DOHH2 (cell line): ENCODE measurements at regions not wholly inside any gene's neighbourhood (a gene's known extent, or its start where the extent isn't known, plus 50 kb on each side); places are given as distances from the start of the nearest gene placed in this dataset.

ENCODE experiments used
- H3F3A ChIP-seq: fragments of 200-600 bp; sonication (generic), shearing (Covaris generic); 2 replicates; pipeline ENCODE4 v1.6.0; 2016; ENCODE audit warnings: antibody characterized with exemption, mild to moderate bottlenecking; ENCODE audit not compliant: control insufficient read depth, insufficient read depth
- H3K27ac ChIP-seq: fragments of 200-600 bp; sonication (generic); 2 replicates; pipeline ENCODE4 v1.5.1; 2014; ENCODE audit warnings: low read depth, mild to moderate bottlenecking, low read length, moderate library complexity
- H3K27me3 ChIP-seq: fragments of 200-600 bp; sonication (generic); 2 replicates; pipeline ENCODE4 v1.6.1; 2014; ENCODE audit warnings: mild to moderate bottlenecking, low read length, mixed read lengths; ENCODE audit not compliant: control insufficient read depth
- H3K36me3 ChIP-seq: fragments of 200-600 bp; sonication (generic); 2 replicates; pipeline ENCODE4 v1.6.1; 2014; ENCODE audit warnings: mild to moderate bottlenecking, low read length, moderate library complexity, mixed read lengths; ENCODE audit not compliant: control insufficient read depth
- H3K4me1 ChIP-seq: fragments of 200-600 bp; sonication (generic); 2 replicates; pipeline ENCODE4 v1.6.1; 2014; ENCODE audit warnings: mild to moderate bottlenecking, low read length, mixed read lengths; ENCODE audit not compliant: control insufficient read depth
- H3K4me2 ChIP-seq: fragments of 200-600 bp; sonication (generic); 2 replicates; pipeline ENCODE4 v1.6.0; 2014; ENCODE audit warnings: mild to moderate bottlenecking, low read length, moderate library complexity
- H3K4me3 ChIP-seq: fragments of 200-600 bp; sonication (generic); 2 replicates; pipeline ENCODE4 v1.5.1; 2014; ENCODE audit warnings: mild to moderate bottlenecking, low read length, mixed read lengths
- H3K79me2 ChIP-seq: fragments of 200-600 bp; sonication (generic); 2 replicates; pipeline ENCODE4 v1.6.1; 2014; ENCODE audit warnings: mild to moderate bottlenecking, low read length, mixed read lengths; ENCODE audit not compliant: control insufficient read depth
- H3K9me2 ChIP-seq: fragments of 200-600 bp; sonication (generic); replicated peaks from 2 replicates; pipeline ENCODE4 v1.6.1; 2014; ENCODE audit warnings: mild to moderate bottlenecking, low read length, mixed read lengths; ENCODE audit not compliant: control insufficient read depth
- H3K9me3 ChIP-seq: fragments of 200-600 bp; sonication (generic); 2 replicates; pipeline ENCODE4 v1.6.1; 2014; ENCODE audit warnings: antibody characterized with exemption, low read length, mixed read lengths; ENCODE audit not compliant: control insufficient read depth, insufficient read depth
- H4K20me1 ChIP-seq: fragments of 200-600 bp; sonication (generic); 2 replicates; pipeline ENCODE4 v1.6.0; 2014; ENCODE audit warnings: low read depth, mild to moderate bottlenecking, antibody characterized with exemption, low read length, moderate library complexity; ENCODE audit not compliant: control insufficient read depth, insufficient read depth
- CTCF ChIP-seq: fragments of 200-600 bp; sonication (generic); IDR thresholded peaks from one replicate; pipeline ENCODE4 v1.5.1; 2014; ENCODE audit warnings: antibody characterized with exemption, mild to moderate bottlenecking, low read depth, low read length; ENCODE audit not compliant: poor library complexity, severe bottlenecking
- EZH2phosphoT487 ChIP-seq: fragments of 200-600 bp; sonication (generic); IDR thresholded peaks from 2 replicates; pipeline ENCODE4 v1.6.1; 2017; ENCODE audit warnings: borderline replicate concordance, mild to moderate bottlenecking, antibody characterized with exemption, low read length, moderate library complexity, mixed read lengths

DNA sequence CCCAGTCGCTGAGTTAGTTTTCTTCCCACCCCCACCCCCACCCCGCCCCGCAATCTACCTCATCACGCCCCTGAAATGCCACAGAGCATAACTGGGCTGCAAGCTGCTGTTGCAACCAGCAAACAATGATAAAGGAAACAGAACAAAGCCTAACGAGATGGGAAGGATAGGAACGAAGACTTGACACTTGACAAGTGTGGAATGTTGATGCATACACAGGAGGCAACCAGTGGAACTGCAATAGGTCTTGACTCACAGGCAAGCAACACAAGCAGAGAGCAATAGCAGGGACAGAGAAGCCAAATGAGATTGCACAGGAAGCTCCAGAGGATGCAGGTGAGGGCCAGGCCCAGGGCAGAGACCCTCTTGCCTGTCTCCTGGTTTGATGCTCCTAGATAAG, 225.9 kb downstream of the IGSF11 start:
- TF ChIP-seq EZH2phosphoT487 = no peak
- TF ChIP-seq CTCF = no peak
- no peak overlapping the region for H3K27ac ChIP-seq
- no peaks in the 10 kb centered on the region for H3K9me3 ChIP-seq
- no peaks in the 10 kb centered on the region for H3K9me2 ChIP-seq
- H3K4me1 ChIP-seq = no peaks in the 10 kb centered on the region
- no peaks in the 10 kb centered on the region for H3F3A ChIP-seq
- no peaks in the 10 kb centered on the region for H3K79me2 ChIP-seq
- H3K27me3 ChIP-seq = no peaks in the 10 kb centered on the region
- peak overlapping the region; percentile 17; the same call in 1 of the 2 replicates for H3K4me3 ChIP-seq
- no peaks in the 10 kb centered on the region for H4K20me1 ChIP-seq
- no peak overlapping the region; the same call in 1 of the 2 replicates for H3K4me2 ChIP-seq
- no peaks in the 10 kb centered on the region for H3K36me3 ChIP-seq

GRCh38 chr3:118809696-118810498, 224.7 kb downstream of the IGSF11 start:
- Histone ChIP-seq H3K9me2 (no peaks in the 10 kb centered on the region), H4K20me1 (no peaks in the 10 kb centered on the region), H3K4me1 (no peaks in the 10 kb centered on the region), H3K27me3 (no peaks in the 10 kb centered on the region), H3K27ac (no peak overlapping the region), H3K4me3 (peak overlapping the region; percentile 28; the same call in 1 of the 2 replicates), H3K79me2 (no peaks in the 10 kb centered on the region), H3K4me2 (peak overlapping the region; percentile 19; the same call in 1 of the 2 replicates), H3F3A (no peaks in the 10 kb centered on the region), H3K9me3 (no peaks in the 10 kb centered on the region), H3K36me3 (no peaks in the 10 kb centered on the region)
- TF ChIP-seq EZH2phosphoT487 = no peak

DNA sequence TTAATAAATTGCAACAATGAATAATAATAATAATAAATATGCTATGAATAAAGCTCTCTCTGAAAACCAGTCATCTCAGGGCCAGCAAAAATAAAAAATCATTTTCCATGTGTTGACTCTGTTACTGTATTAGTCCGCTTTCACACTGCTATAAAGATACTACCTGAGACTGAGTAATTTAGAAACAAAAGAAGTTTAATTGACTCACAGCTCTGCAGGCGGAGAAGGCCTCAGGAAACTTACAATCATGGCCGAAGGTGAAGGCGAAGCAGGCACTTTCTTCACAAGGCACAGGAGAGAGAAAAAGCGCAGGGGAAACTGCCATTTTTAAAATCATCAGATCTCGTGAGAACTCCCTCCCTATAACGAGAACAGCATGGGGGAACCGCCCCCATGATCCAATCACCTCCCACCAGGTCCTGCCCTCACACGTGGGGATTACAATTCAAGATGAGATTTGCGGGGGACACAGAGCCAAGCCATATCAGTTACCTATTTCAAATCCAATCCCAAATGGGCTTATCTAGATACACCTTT, 224.1 kb downstream of the IGSF11 start:
- no peaks in the 10 kb centered on the region for H4K20me1 ChIP-seq
- no peaks in the 10 kb centered on the region for H3K9me2 ChIP-seq
- no peak overlapping the region for H3K27ac ChIP-seq
- no peak for TF ChIP-seq CTCF
- TF ChIP-seq EZH2phosphoT487 = no peak
- H3K4me3 ChIP-seq = peak overlapping the region; percentile 27; the same call in 1 of the 2 replicates
- H3K36me3 ChIP-seq = no peaks in the 10 kb centered on the region
- H3K4me2 ChIP-seq = no peak overlapping the region
- no peaks in the 10 kb centered on the region for H3K9me3 ChIP-seq
- no peaks in the 10 kb centered on the region for H3K79me2 ChIP-seq
- H3F3A ChIP-seq = no peaks in the 10 kb centered on the region
- no peaks in the 10 kb centered on the region for H3K27me3 ChIP-seq
- no peaks in the 10 kb centered on the region for H3K4me1 ChIP-seq

DNA sequence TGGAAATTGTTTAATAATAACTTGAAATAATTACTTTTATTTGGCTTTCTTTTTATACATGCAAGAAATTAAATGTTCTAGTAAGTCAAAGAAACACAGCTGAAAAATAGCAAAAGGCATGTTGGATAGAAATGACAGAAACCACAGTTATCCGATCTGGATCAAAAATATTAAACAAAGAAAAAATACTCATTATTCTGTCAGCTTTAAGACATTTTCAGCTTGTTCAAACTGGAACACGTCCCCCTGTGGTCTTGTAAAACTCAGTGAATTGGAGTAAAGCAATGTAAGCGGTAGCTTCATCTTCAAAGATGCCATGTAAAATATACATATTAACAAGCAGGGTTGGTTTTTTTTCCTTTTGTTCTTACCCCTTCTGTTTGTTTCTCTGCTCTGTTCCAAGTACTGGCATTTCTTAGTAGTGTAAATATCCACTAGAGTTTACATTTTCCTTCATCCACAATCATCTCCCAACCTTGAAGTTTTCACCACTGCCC, 223.4 kb downstream of the IGSF11 start:
- no peak overlapping the region for H3K4me2 ChIP-seq
- no peaks in the 10 kb centered on the region for H3K36me3 ChIP-seq
- no peaks in the 10 kb centered on the region for H3K4me1 ChIP-seq
- H3K79me2 ChIP-seq = no peaks in the 10 kb centered on the region
- H3K9me3 ChIP-seq = no peaks in the 10 kb centered on the region
- H3K27me3 ChIP-seq = no peaks in the 10 kb centered on the region
- no peaks in the 10 kb centered on the region for H4K20me1 ChIP-seq
- no peaks in the 10 kb centered on the region for H3F3A ChIP-seq
- no peak overlapping the region for H3K27ac ChIP-seq
- TF ChIP-seq EZH2phosphoT487 = no peak
- no peak for TF ChIP-seq CTCF
- H3K9me2 ChIP-seq = no peaks in the 10 kb centered on the region
- no peak overlapping the region for H3K4me3 ChIP-seq
